B cell (primary cell): ENCODE measurements at regions not wholly inside any gene's neighbourhood (a gene's known extent, or its start where the extent isn't known, plus 50 kb on each side); places are given as distances from the start of the nearest gene placed in this dataset.

Experiments
- ATAC-seq: fragments of 200-7000 bp; cut with Tn5 transposase; one replicate; pipeline ENCODE4 v1.10.0; 2021; ENCODE audit warnings: low read depth, mild to moderate bottlenecking, moderate number of reproducible peaks, moderate library complexity
- CTCF ChIA-PET: fragments of 350-600 bp; sonication (Branson Sonifier 250); formaldehyde crosslinking; loops from one replicate; lab custom pipeline; 2021; ENCODE audit warnings: antibody characterized with exemption, inconsistent platforms; lab: Charles Lee
- POLR2A ChIA-PET: fragments of 350-600 bp; sonication (Branson Sonifier 250); formaldehyde crosslinking; loops from one replicate; lab custom pipeline; 2021; ENCODE audit warnings: antibody characterized with exemption; lab: Charles Lee
- DNase-seq: peaks from one replicate; pipeline ENCODE4 v3.0.0; 2013
- H2AFZ ChIP-seq: 2 replicates; pipeline ENCODE4 v1.6.1; 2012; ENCODE audit warnings: mild to moderate bottlenecking, low read depth, low read length; ENCODE audit not compliant: insufficient read depth, poor library complexity, severe bottlenecking
- H3K27ac ChIP-seq, 2 donors: 1 replicate in 1 of 2; 2 replicates in 1 of 2; pipeline ENCODE4 v1.5.1; 2012 to 2013; ENCODE audit warnings: low read length in 2 of 2, mild to moderate bottlenecking in 2 of 2, moderate library complexity in 1 of 2
- H3K27me3 ChIP-seq, 4 experiments: fragments of 200-600 bp in 1 of 4; sonication (generic) in 1 of 4; replicated peaks in 1 of 4; 1 replicate in 2 of 4; 2 replicates in 2 of 4; pipeline versions ENCODE4 v1.6.1 to v1.7.0; 2013 to 2016; ENCODE audit warnings: low read length in 3 of 4, mild to moderate bottlenecking in 2 of 4, mixed read lengths in 1 of 4, moderate library complexity in 1 of 4; ENCODE audit not compliant: insufficient read depth in 4 of 4, control insufficient read depth in 3 of 4; ENCODE audit errors: control extremely low read depth in 1 of 4
- H3K36me3 ChIP-seq, 2 experiments: replicated peaks in 1 of 2; 1 replicate in 1 of 2; 2 replicates in 1 of 2; pipeline versions ENCODE4 v1.6.1 to v1.7.1; 2013; ENCODE audit warnings: low read length in 1 of 2; ENCODE audit not compliant: insufficient read depth in 2 of 2, control insufficient read depth in 1 of 2; ENCODE audit errors: control extremely low read depth in 1 of 2, extremely low read depth in 1 of 2
- H3K4me1 ChIP-seq, 2 donors: fragments of 200-600 bp in 1 of 2; sonication (generic) in 1 of 2; 1 replicate in 1 of 2; 2 replicates in 1 of 2; pipeline versions ENCODE4 v1.5.1 to v1.6.1; 2013 to 2017; ENCODE audit warnings: low read length in 2 of 2; ENCODE audit not compliant: control insufficient read depth in 2 of 2, insufficient read depth in 2 of 2
- H3K4me2 ChIP-seq: replicated peaks from 2 replicates; pipeline ENCODE3; 2012; ENCODE audit warnings: mild to moderate bottlenecking, low read depth, low read length; ENCODE audit not compliant: poor library complexity, severe bottlenecking
- H3K4me3 ChIP-seq, 5 experiments: fragments of 200-600 bp in 1 of 5; sonication (generic) in 1 of 5; 1 replicate in 3 of 5; 2 replicates in 2 of 5; pipeline versions ENCODE4 v1.5.1 to v1.7.0; 2011 to 2016; ENCODE audit warnings: low read length in 4 of 5, mild to moderate bottlenecking in 4 of 5, low read depth in 2 of 5, control low read depth in 1 of 5, moderate library complexity in 1 of 5; ENCODE audit not compliant: insufficient read depth in 1 of 5; ENCODE audit errors: control extremely low read depth in 1 of 5, extremely low read depth in 1 of 5
- H3K79me2 ChIP-seq: fragments of 200-600 bp; sonication (generic); one replicate; pipeline ENCODE4 v1.6.0; 2016; ENCODE audit warnings: low read length; ENCODE audit not compliant: control insufficient read depth, insufficient read depth
- H3K9ac ChIP-seq: fragments of 200-600 bp; sonication (generic); 2 replicates; pipeline ENCODE4 v1.6.1; 2017; ENCODE audit warnings: mild to moderate bottlenecking, low read length, moderate library complexity
- H3K9me3 ChIP-seq, 3 donors: one replicate each; pipeline versions ENCODE4 v1.6.1 to v1.7.1; 2013; ENCODE audit warnings: low read length in 2 of 3; ENCODE audit not compliant: control insufficient read depth in 2 of 3, insufficient read depth in 1 of 3; ENCODE audit errors: control extremely low read depth in 1 of 3
- H4K20me1 ChIP-seq: 2 replicates; pipeline ENCODE4 v1.6.0; 2012; ENCODE audit warnings: mild to moderate bottlenecking, low read length; ENCODE audit not compliant: insufficient read depth, control insufficient read depth, poor library complexity, severe bottlenecking
- H3K27ac Mint-ChIP-seq: one replicate; pipeline ENCODE4 v1.8.0; 2021; ENCODE audit warnings: mixed read lengths
- H3K27me3 Mint-ChIP-seq: one replicate; pipeline ENCODE4 v1.8.0; 2021; ENCODE audit warnings: mixed read lengths
- H3K4me1 Mint-ChIP-seq: one replicate; pipeline ENCODE4 v1.8.0; 2021; ENCODE audit warnings: mixed read lengths
- H3K4me3 Mint-ChIP-seq: one replicate; pipeline ENCODE4 v1.8.0; 2021; ENCODE audit warnings: mixed read lengths
- H3K9me3 Mint-ChIP-seq: one replicate; pipeline ENCODE4 v1.8.0; 2022; ENCODE audit warnings: mixed read lengths; ENCODE audit not compliant: insufficient read depth
- CTCF ChIP-seq: fragments of 200-600 bp; IDR thresholded peaks from one replicate; pipeline ENCODE4 v1.8.0; 2022; ENCODE audit warnings: antibody characterized with exemption, mild to moderate bottlenecking
- EZH2 ChIP-seq: IDR thresholded peaks from 2 replicates; pipeline ENCODE4 v1.6.1; 2012; ENCODE audit warnings: borderline replicate concordance, low read depth, mild to moderate bottlenecking, moderate library complexity, low read length; ENCODE audit not compliant: insufficient read depth, poor library complexity, severe bottlenecking
- WGBS: methylation state at CpG from one replicate; pipeline ENCODE4 v1.1.5; 2013; ENCODE audit warnings: missing lambda C conversion rate; ENCODE audit not compliant: insufficient coverage; 5-methylcytosine and 5-hydroxymethylcytosine counted together
- intact Hi-C: fragments of 100-400 bp; cut with micrococcal nuclease; formaldehyde crosslinking; loops from one replicate; pipeline ENCODE4 v1.10.0; 2022

DNA sequence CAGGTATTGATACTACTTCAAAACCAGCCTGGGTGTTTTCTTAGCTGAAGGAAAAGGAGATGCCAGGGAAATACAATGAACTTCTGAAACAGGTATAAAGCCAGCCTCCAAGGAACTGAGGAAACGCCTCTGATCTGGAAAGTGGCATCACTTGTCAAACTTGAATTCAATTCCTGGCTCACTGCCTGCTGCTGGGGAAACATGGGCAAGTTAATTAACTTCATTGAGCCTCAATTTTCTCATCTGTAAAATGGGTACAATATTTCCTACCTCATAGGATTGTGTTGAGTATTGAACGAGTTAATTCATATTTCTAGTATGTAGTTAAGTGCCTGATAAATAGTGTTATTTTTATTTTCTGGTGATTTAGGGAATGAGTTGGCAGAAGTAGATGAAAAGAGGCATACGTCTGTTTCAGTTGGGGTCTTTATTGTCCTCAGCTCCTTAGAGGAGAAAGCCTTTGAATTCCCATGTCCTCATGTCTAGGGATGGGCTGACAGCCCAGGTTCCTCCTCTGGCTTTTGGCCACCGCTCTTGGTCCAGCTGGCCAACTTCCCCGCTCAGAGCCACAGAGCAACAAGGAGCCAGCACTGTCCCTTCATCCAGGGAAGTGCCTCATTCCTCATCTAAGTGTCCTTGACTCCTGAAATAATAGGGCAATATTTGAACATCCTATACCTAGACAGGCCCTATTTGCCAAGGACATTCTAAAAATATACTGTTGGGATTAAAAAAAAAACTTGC lies 210.5 kb upstream of the GATA6 start:
- H3K4me1 ChIP-seq, result no peaks in the 10 kb centered on the region
- Mint-ChIP-seq H3K27ac (no peak overlapping the region), H3K4me1 (no peaks in the 10 kb centered on the region), H3K4me3 (no peak overlapping the region), H3K27me3 (peaks cover 17% of the 10 kb centered on the region), H3K9me3 (no peaks in the 10 kb centered on the region)
- H3K79me2 ChIP-seq, result no peaks in the 10 kb centered on the region
- H4K20me1 ChIP-seq, result no peaks in the 10 kb centered on the region
- TF ChIP-seq EZH2 (no peak), CTCF (no peak)
- no peak overlapping the region for H2AFZ ChIP-seq
- intact Hi-C loops, result no loop called here
- POLR2A ChIA-PET, result no interaction called here
- DNase-seq (no peak), ATAC-seq (no peak)
- CTCF ChIA-PET, result interaction anchor here (0.7 to 5.5 kb wide), 7 partner anchors 9 to 768 kb away, joined by 4 to 66 read pairs (median 6); no protein-coding TSS in a partner anchor
- no peak overlapping the region for H3K4me2 ChIP-seq
- 100% methylated on average over 2 of the region's 5 CpGs for WGBS
- no peaks in the 10 kb centered on the region for H3K9me3 ChIP-seq
- no peaks in the 10 kb centered on the region for H3K27me3 ChIP-seq
- H3K9ac ChIP-seq, result no peak overlapping the region
- no peaks in the 10 kb centered on the region for H3K36me3 ChIP-seq
- no peak overlapping the region for H3K27ac ChIP-seq
- no peak overlapping the region for H3K4me3 ChIP-seq

- Mint-ChIP-seq H3K4me3 (no peak overlapping the region), H3K27me3 (peaks cover 17% of the 10 kb centered on the region), H3K4me1 (no peaks in the 10 kb centered on the region), H3K27ac (no peak overlapping the region), H3K9me3 (no peaks in the 10 kb centered on the region)
- DNase-seq (no peak), ATAC-seq (no peak)
- Histone ChIP-seq H3K9ac (no peak overlapping the region), H3K4me3 (no peak overlapping the region), H3K4me2 (no peak overlapping the region), H2AFZ (no peak overlapping the region), H3K9me3 (no peaks in the 10 kb centered on the region), H3K27me3 (no peaks in the 10 kb centered on the region), H3K4me1 (no peaks in the 10 kb centered on the region), H4K20me1 (no peaks in the 10 kb centered on the region), H3K36me3 (no peaks in the 10 kb centered on the region), H3K27ac (no peak overlapping the region), H3K79me2 (no peaks in the 10 kb centered on the region)
- intact Hi-C loops, result no loop called here
- ChIA-PET POLR2A (no interaction called here), CTCF (interaction anchor here (1.6 to 2.9 kb wide), 3 partner anchors 469 to 769 kb away, joined by 5 to 9 read pairs (median 7); no protein-coding TSS in a partner anchor)
- no peak for TF ChIP-seq CTCF
- no peak for TF ChIP-seq EZH2
- 64% methylated on average over 5 of the region's 8 CpGs for WGBS
These were observed 209.2 kb upstream of the GATA6 start for GRCh38 chr18:21960189-21960588.
